ENCODE measurements at regions not wholly inside any gene's neighbourhood (a gene's known extent, or its start where the extent isn't known, plus 50 kb on each side); places are given as distances from the start of the nearest gene placed in this dataset.

GRCh38 chr4:182973511-182973911 lies 56.3 kb upstream of the DCTD start:
- Histone ChIP-seq H3K4me3 (no peak overlapping the region), H3K27ac (ENCODE audit: extremely low read depth, low read depth, low read length) (no peak overlapping the region), H3K79me2 (ENCODE audit: control insufficient read depth, insufficient read depth, low read length) (no peaks in the 10 kb centered on the region), H3K9ac (ENCODE audit: insufficient read depth in 1 of 2, low read depth in 2 of 2, low read length in 2 of 2) (no peak overlapping the region), H3K9me1 (ENCODE audit: control insufficient read depth, insufficient read depth, low read length) (no peaks in the 10 kb centered on the region), H3K4me1 (replicated peaks in 1 of 2; ENCODE audit: control insufficient read depth in 2 of 2, insufficient read depth in 2 of 2, low read length in 2 of 2) (peaks cover 9 to 19% of the 10 kb centered on the region in 2 experiments), H2AFZ (ENCODE audit: low read depth, low read length) (peak overlapping the region; percentile 86), H4K20me1 (replicated peaks; ENCODE audit: control insufficient read depth, insufficient read depth, low read length) (no peaks in the 10 kb centered on the region), H3K9me3 (replicated peaks; ENCODE audit: control insufficient read depth, insufficient read depth, low read depth, low read length) (no peaks in the 10 kb centered on the region), H3K36me3 (ENCODE audit: control insufficient read depth, insufficient read depth, low read length) (no peaks in the 10 kb centered on the region), H3K27me3 (ENCODE audit: control insufficient read depth in 2 of 2, insufficient read depth in 2 of 2, low read length in 2 of 2) (no peaks in the 10 kb centered on the region), H3K4me2 (ENCODE audit: insufficient read depth, low read length) (no peak overlapping the region)
- DNase-seq (ENCODE audit: extremely low read depth in 1 of 4, low spot score in 3 of 4) (no peak), FAIRE-seq (no peak), ATAC-seq (no peak)
- BruUV-seq (replicated peaks): no TSS peak
- 38% methylated on average over 3 of the region's 3 CpGs for WGBS (ENCODE audit: insufficient coverage, low coverage, missing lambda C conversion rate)
- POLR2A ChIA-PET: interaction anchor here (0.6 kb wide), 1 partner anchor 252 kb away, joined by 3 read pairs; no protein-coding TSS in a partner anchor
- CTCF ChIA-PET (ENCODE audit: low intra/inter-chr PET ratio): no interaction called here
- intact Hi-C loops (cut with micrococcal nuclease): no loop called here
- in situ Hi-C loops (cut with MboI): no loop called here
- TF ChIP-seq ZNF316 (IDR thresholded peaks at IDR 0.05) (peak; percentile 48), MAFF (IDR thresholded peaks at IDR 0.05; ENCODE audit: low read length) (peak; percentile 49), MAFK (IDR thresholded peaks at IDR 0.05; ENCODE audit: low read length) (peak; percentile 62; the same call in 1 of the 2 replicates), MAFG (tag; conservative IDR thresholded peaks at IDR 0.05) (0 out of 2 replicates have a peak, but pooled peaks have one; percentile 34), HNRNPH1 (optimal IDR thresholded peaks at IDR 0.05; ENCODE audit: low read depth, low read length) (no peak), C11orf30 (IDR thresholded peaks at IDR 0.05; ENCODE audit: low read depth) (peak; percentile 54; the same call in 1 of the 2 replicates), FOS (IDR thresholded peaks at IDR 0.05; ENCODE audit: extremely low read depth, insufficient read length) (no peak), KLF16 (IDR thresholded peaks at IDR 0.05) (no peak), TRIM24 (IDR thresholded peaks at IDR 0.05) (no peak)

All from K562 (cell line).